Muscle layer of colon (tissue), 2 donors: ENCODE measurements at regions not wholly inside any gene's neighbourhood (a gene's known extent, or its start where the extent isn't known, plus 50 kb on each side); places are given as distances from the start of the nearest gene placed in this dataset.

Source experiments
- H3K27ac ChIP-seq: one replicate; pipeline ENCODE4 v1.7.0; 2013; ENCODE audit warnings: low read depth, mild to moderate bottlenecking, low read length, moderate library complexity
- H3K27me3 ChIP-seq, 2 donors: one replicate each; pipeline ENCODE4 v1.7.0; 2013; ENCODE audit warnings: low read length in 2 of 2, mild to moderate bottlenecking in 2 of 2; ENCODE audit not compliant: insufficient read depth in 2 of 2, control insufficient read depth in 1 of 2
- H3K36me3 ChIP-seq: one replicate; pipeline ENCODE4 v1.7.0; 2013; ENCODE audit warnings: mild to moderate bottlenecking, low read length; ENCODE audit not compliant: insufficient read depth
- H3K4me1 ChIP-seq: one replicate; pipeline ENCODE4 v1.7.0; 2013; ENCODE audit warnings: mild to moderate bottlenecking, low read length; ENCODE audit not compliant: insufficient read depth
- H3K4me3 ChIP-seq, 2 donors: one replicate each; pipeline ENCODE4 v1.7.0; 2013; ENCODE audit warnings: low read length in 2 of 2, low read depth in 1 of 2, mild to moderate bottlenecking in 1 of 2, moderate library complexity in 1 of 2
- H3K9ac ChIP-seq: one replicate; pipeline ENCODE4 v1.7.0; 2013; ENCODE audit warnings: low read length
- H3K9me3 ChIP-seq: one replicate; pipeline ENCODE4 v1.7.0; 2013; ENCODE audit warnings: mild to moderate bottlenecking, low read length
- donor health status: abdominal sarcoma.
- donor health status: Adenocarcinoma of cecum.

- Histone ChIP-seq H3K27ac (no peak overlapping the region), H3K9me3 (no peaks in the 10 kb centered on the region), H3K9ac (no peak overlapping the region), H3K4me1 (no peaks in the 10 kb centered on the region), H3K36me3 (no peaks in the 10 kb centered on the region), H3K4me3 (no peak overlapping the region), H3K27me3 (no peaks in the 10 kb centered on the region)
These were observed 239.7 kb upstream of the MYO3A start for GRCh38 chr10:25694206-25694933.

- Histone ChIP-seq H3K9ac (no peak overlapping the region), H3K27ac (no peak overlapping the region), H3K9me3 (no peaks in the 10 kb centered on the region), H3K4me1 (no peaks in the 10 kb centered on the region), H3K4me3 (no peak overlapping the region), H3K36me3 (no peaks in the 10 kb centered on the region), H3K27me3 (no peaks in the 10 kb centered on the region)
These were observed 239.1 kb upstream of the MYO3A start for GRCh38 chr10:25694971-25695370.

- no peaks in the 10 kb centered on the region for H3K27me3 ChIP-seq
- H3K9me3 ChIP-seq, result no peaks in the 10 kb centered on the region
- no peaks in the 10 kb centered on the region for H3K4me1 ChIP-seq
- H3K9ac ChIP-seq, result no peak overlapping the region
- H3K4me3 ChIP-seq, result no peak overlapping the region
- no peak overlapping the region for H3K27ac ChIP-seq
- H3K36me3 ChIP-seq, result no peaks in the 10 kb centered on the region
These were observed 238.4 kb upstream of the MYO3A start for GRCh38 chr10:25695586-25695985.

GRCh38 chr10:25696013-25696708, 237.9 kb upstream of the MYO3A start:
- Histone ChIP-seq H3K9me3 (no peaks in the 10 kb centered on the region), H3K27ac (no peak overlapping the region), H3K36me3 (no peaks in the 10 kb centered on the region), H3K27me3 (no peaks in the 10 kb centered on the region), H3K4me1 (no peaks in the 10 kb centered on the region), H3K9ac (no peak overlapping the region), H3K4me3 (no peak overlapping the region)

GRCh38 chr10:25697412-25697811, 236.6 kb upstream of the MYO3A start:
- Histone ChIP-seq H3K9me3 (no peaks in the 10 kb centered on the region), H3K36me3 (no peaks in the 10 kb centered on the region), H3K4me3 (no peak overlapping the region)

GRCh38 chr10:25698638-25699037, 235.4 kb upstream of the MYO3A start:
- Histone ChIP-seq H3K9me3 (no peaks in the 10 kb centered on the region), H3K27ac (no peak overlapping the region), H3K4me3 (no peak overlapping the region), H3K9ac (no peak overlapping the region), H3K27me3 (no peaks in the 10 kb centered on the region), H3K4me1 (no peaks in the 10 kb centered on the region), H3K36me3 (no peaks in the 10 kb centered on the region)

More at GRCh38 chr10:25697412-25697811, 236.6 kb upstream of the MYO3A start:
- Histone ChIP-seq H3K4me1 (no peaks in the 10 kb centered on the region), H3K27ac (no peak overlapping the region), H3K27me3 (no peaks in the 10 kb centered on the region), H3K9ac (no peak overlapping the region)

GRCh38 chr10:25699631-25700030, 234.4 kb upstream of the MYO3A start:
- no peaks in the 10 kb centered on the region for H3K27me3 ChIP-seq
- H3K4me1 ChIP-seq, result no peaks in the 10 kb centered on the region
- no peaks in the 10 kb centered on the region for H3K9me3 ChIP-seq
- H3K9ac ChIP-seq, result no peak overlapping the region
- H3K36me3 ChIP-seq, result no peaks in the 10 kb centered on the region
- no peak overlapping the region for H3K4me3 ChIP-seq
- H3K27ac ChIP-seq, result no peak overlapping the region

GRCh38 chr10:25701652-25702051, 232.4 kb upstream of the MYO3A start:
- H3K4me1 ChIP-seq, result no peaks in the 10 kb centered on the region

GRCh38 chr10:25704622-25705021, 229.4 kb upstream of the MYO3A start:
- H3K9me3 ChIP-seq, result no peaks in the 10 kb centered on the region
- no peak overlapping the region for H3K27ac ChIP-seq
- H3K27me3 ChIP-seq, result no peaks in the 10 kb centered on the region
- H3K4me1 ChIP-seq, result no peaks in the 10 kb centered on the region
- H3K9ac ChIP-seq, result no peak overlapping the region
- no peak overlapping the region for H3K4me3 ChIP-seq
- no peaks in the 10 kb centered on the region for H3K36me3 ChIP-seq

More at GRCh38 chr10:25701652-25702051, 232.4 kb upstream of the MYO3A start:
- no peak overlapping the region for H3K9ac ChIP-seq
- H3K27me3 ChIP-seq, result no peaks in the 10 kb centered on the region
- H3K9me3 ChIP-seq, result no peaks in the 10 kb centered on the region
- no peak overlapping the region for H3K4me3 ChIP-seq
- H3K27ac ChIP-seq, result no peak overlapping the region
- no peaks in the 10 kb centered on the region for H3K36me3 ChIP-seq

- Histone ChIP-seq H3K36me3 (no peaks in the 10 kb centered on the region), H3K9ac (no peak overlapping the region), H3K27me3 (no peaks in the 10 kb centered on the region), H3K9me3 (no peaks in the 10 kb centered on the region), H3K27ac (no peak overlapping the region), H3K4me1 (no peaks in the 10 kb centered on the region), H3K4me3 (no peak overlapping the region)
These were observed 226.5 kb upstream of the MYO3A start for GRCh38 chr10:25707572-25707971.

- Histone ChIP-seq H3K9ac (no peak overlapping the region), H3K4me1 (no peaks in the 10 kb centered on the region), H3K4me3 (no peak overlapping the region), H3K27ac (no peak overlapping the region), H3K36me3 (no peaks in the 10 kb centered on the region), H3K27me3 (no peaks in the 10 kb centered on the region), H3K9me3 (no peaks in the 10 kb centered on the region)
These were observed 225.9 kb upstream of the MYO3A start for GRCh38 chr10:25707976-25708671.
